OCI-LY7 (cell line): ENCODE measurements at regions not wholly inside any gene's neighbourhood (a gene's known extent, or its start where the extent isn't known, plus 50 kb on each side); places are given as distances from the start of the nearest gene placed in this dataset.

Source experiments
- EZH2phosphoT487 ChIP-seq: fragments of 200-600 bp; sonication (generic); IDR thresholded peaks from 2 replicates; pipeline ENCODE4 v1.6.1; 2018; ENCODE audit warnings: low read depth, borderline replicate concordance, mild to moderate bottlenecking, mixed run types, antibody characterized with exemption, low read length, moderate library complexity, mixed read lengths
- TF ChIP-seq, protein P1 (sequence below): fragments of 200-600 bp; sonication (generic); conservative IDR thresholded peaks from 2 replicates; pipeline ENCODE4 v1.5.1; 2014; ENCODE audit warnings: mild to moderate bottlenecking, antibody characterized with exemption, low read length, moderate library complexity, mixed read lengths

- TF ChIP-seq, protein P1, sequence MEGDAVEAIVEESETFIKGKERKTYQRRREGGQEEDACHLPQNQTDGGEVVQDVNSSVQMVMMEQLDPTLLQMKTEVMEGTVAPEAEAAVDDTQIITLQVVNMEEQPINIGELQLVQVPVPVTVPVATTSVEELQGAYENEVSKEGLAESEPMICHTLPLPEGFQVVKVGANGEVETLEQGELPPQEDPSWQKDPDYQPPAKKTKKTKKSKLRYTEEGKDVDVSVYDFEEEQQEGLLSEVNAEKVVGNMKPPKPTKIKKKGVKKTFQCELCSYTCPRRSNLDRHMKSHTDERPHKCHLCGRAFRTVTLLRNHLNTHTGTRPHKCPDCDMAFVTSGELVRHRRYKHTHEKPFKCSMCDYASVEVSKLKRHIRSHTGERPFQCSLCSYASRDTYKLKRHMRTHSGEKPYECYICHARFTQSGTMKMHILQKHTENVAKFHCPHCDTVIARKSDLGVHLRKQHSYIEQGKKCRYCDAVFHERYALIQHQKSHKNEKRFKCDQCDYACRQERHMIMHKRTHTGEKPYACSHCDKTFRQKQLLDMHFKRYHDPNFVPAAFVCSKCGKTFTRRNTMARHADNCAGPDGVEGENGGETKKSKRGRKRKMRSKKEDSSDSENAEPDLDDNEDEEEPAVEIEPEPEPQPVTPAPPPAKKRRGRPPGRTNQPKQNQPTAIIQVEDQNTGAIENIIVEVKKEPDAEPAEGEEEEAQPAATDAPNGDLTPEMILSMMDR = no peak
- no peak for TF ChIP-seq EZH2phosphoT487
These were observed 477.3 kb downstream of the SUCLA2 start for GRCh38 chr13:47523771-47524170.
